Neural progenitor cell (in vitro differentiated cells): ENCODE measurements at regions not wholly inside any gene's neighbourhood (a gene's known extent, or its start where the extent isn't known, plus 50 kb on each side); places are given as distances from the start of the nearest gene placed in this dataset.

Experiments used
- EZH2 ChIP-seq: fragments of 200-600 bp; sonication (generic); IDR thresholded peaks from 2 replicates; pipeline ENCODE4 v1.6.1; 2017; ENCODE audit warnings: antibody characterized with exemption, mild to moderate bottlenecking, moderate library complexity
- EZH2phosphoT487 ChIP-seq: fragments of 200-600 bp; sonication (generic); IDR thresholded peaks from 2 replicates; pipeline ENCODE4 v1.6.1; 2017; ENCODE audit warnings: antibody characterized with exemption
- TF ChIP-seq, protein P1 (sequence below): fragments of 200-600 bp; sonication (generic); IDR thresholded peaks from 2 replicates; pipeline ENCODE4 v1.5.1; 2017; ENCODE audit warnings: antibody characterized with exemption, mild to moderate bottlenecking

DNA sequence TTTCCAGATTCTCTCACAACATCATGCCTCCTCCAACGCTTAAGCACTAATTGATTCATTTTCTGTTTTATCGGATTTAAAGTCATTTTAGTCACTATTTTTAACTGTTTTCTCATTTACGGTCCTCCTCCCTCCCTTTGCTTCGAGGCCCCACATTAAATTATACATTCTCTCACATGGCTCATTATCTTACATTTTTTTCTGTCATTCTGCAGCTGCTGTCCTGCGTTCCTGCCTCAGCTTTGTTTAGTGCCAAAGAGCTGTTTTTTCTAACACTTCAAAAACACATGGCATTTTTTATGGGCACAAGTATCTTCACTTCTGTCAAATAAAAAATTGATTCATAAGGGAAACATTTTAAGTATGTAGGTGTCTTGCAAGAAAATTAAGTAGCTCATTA is 130.1 kb upstream of the FST start:
- TF ChIP-seq, protein P1, sequence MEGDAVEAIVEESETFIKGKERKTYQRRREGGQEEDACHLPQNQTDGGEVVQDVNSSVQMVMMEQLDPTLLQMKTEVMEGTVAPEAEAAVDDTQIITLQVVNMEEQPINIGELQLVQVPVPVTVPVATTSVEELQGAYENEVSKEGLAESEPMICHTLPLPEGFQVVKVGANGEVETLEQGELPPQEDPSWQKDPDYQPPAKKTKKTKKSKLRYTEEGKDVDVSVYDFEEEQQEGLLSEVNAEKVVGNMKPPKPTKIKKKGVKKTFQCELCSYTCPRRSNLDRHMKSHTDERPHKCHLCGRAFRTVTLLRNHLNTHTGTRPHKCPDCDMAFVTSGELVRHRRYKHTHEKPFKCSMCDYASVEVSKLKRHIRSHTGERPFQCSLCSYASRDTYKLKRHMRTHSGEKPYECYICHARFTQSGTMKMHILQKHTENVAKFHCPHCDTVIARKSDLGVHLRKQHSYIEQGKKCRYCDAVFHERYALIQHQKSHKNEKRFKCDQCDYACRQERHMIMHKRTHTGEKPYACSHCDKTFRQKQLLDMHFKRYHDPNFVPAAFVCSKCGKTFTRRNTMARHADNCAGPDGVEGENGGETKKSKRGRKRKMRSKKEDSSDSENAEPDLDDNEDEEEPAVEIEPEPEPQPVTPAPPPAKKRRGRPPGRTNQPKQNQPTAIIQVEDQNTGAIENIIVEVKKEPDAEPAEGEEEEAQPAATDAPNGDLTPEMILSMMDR: no peak
- TF ChIP-seq EZH2 (no peak), EZH2phosphoT487 (no peak)
